GM21515 (cell line): ENCODE measurements at regions not wholly inside any gene's neighbourhood (a gene's known extent, or its start where the extent isn't known, plus 50 kb on each side); places are given as distances from the start of the nearest gene placed in this dataset.
"Not testable (repeated sequence)": the region's sequence is repeated elsewhere in the genome, so short reads cannot be mapped to it uniquely, and the experiment has no call there.

Experiments used
- ATAC-seq: cut with Tn5 transposase; IDR thresholded peaks from one replicate; pipeline ENCODE4 v1.9.1; 2021; ENCODE audit not compliant: unreplicated experiment

DNA sequence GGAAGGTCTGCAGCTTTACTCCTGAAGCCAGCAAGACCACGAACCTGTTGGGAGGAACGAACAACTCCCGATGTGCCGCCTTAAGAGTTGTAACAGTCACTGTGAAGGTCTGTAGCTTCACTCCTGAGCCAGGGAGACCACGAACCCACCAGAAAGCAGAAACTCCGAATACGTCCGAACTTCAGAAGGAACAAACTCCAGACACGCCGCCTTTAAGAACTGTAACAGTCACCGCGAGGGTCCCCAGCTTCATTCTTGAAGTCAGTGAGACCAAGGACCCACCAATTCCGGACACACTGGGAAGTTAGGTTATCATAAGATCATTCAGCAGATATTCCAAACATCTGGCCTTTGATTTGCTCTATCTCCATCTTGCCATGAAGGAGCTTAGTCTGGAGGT, 1623.0 kb downstream of the SLITRK1 start:
- no peak for ATAC-seq

DNA sequence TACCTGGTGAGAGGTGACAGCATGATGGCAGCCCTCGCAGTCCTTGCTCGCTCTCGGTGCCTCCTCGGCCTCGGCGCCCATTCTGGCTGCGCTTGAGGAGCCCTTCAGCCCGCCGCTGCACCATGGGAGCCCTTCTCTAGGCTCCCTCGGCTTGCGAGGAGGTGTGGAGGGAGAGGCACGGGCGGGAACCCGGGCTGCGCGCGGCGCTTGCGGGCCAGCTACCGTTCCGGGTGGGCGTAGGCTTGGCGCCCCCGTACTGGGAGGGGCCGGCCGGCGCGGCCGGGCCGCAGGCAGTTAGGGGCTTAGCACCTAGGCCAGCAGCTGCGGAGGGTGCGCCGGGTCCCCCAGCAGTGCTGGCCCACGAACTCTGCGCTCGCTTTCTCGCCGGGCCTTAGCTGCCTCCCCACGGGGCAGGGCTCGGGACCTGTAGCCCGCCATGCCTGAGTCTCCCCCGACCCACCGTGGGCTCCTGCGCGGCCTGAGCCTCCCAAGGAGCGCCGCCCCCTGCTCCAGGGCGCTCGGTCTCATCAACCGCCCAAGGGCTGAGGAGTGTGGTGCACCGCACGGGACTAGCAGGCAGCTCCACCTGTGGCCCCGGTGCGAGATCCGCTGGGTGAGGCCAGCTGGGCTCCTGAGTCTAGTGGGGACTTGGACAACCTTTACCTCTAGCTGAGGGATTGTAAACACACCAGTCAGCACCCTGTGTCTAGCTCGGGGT, 1624.3 kb downstream of the SLITRK1 start:
- ATAC-seq = no peak

DNA sequence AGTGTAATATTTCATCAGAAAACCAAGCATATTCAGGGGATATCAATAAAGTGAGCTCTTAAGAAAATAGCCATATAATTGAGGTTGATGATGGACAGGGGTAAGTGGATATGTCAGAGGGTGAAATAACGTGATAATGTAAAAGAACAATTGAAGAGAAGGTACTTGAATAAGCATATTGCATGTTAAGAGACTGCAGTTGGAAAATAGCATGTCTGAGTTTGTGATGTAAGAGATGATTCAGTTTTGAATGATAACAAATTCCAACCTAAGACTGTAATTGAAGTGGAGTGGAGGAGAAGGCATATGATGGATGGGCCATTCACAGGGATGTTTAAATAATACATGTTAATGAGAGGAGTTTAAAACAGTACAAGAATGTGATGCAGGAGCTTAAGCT, 1633.5 kb downstream of the SLITRK1 start:
- no peak for ATAC-seq

DNA sequence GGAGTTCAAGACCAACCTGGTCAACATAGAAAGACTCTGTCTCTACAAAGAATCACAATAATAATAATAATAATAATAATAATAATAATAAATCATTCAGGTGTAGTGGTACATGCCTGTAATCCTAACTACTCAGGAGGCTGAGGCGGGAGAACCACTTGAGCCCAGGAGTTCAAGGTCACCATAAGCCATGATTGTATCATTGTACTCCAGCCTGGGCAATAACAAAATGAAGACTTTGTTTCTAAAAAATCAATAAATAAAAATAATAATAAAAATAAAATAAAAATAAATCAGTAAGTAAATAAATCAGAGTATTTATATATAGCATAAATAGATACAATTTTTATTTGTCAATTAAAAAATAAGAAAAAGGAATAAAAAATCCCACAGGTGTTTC, 1636.4 kb downstream of the SLITRK1 start:
- no peak for ATAC-seq

DNA sequence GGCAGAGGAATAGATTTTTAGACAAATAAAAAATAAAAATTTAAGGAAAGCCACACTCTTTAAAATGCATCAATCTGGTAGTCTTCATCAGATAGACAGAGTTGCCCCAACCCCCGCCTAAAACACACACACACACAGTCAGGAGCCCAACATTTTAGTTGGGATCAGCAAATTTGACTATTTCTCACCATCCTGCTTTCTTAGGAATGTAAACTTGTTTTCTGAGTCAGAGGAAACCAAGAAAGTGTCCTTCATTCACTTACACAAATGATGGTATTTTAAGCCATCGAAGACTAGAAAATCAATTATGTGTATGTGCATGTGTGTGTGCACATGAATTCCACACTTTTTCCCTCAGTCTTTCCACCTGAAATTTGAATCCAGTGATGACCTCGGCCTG, 1657.5 kb downstream of the SLITRK1 start:
- ATAC-seq = no peak

DNA sequence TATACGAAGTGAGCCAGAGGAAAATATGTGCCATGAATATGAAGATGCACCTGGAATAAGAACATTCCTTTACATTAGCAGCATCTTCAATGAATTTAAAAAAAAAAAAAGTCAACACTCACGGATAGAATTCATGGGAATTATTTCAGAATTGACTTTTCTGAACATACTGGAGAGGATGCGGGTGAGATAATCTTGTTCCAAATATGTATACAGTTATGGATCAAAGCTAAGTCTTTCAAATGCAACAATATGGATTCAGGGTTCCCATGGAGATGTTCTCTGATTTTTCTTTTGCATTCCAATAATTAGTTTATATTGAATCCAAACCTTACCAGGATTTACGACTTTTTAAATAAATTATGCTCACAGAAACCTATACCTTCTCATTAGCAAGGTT, 1660.7 kb downstream of the SLITRK1 start:
- no peak for ATAC-seq

DNA sequence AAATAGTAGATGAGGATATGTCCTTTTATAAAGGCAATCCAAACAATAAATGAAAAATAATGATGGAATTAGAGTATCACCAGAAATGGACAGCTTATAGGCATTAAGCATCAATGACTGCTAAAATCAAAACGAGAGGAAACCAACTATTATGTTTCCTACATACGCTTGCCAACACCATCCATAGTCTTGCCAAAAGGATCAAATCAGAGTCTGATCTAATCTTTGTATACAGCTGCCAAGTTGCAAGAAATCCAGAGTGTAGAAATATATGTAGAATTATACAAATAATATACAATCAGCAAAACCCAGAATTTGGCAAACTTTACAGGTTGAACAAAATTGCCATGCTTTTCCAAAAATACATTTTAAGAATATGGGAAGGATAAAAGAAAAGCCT, 1661.6 kb downstream of the SLITRK1 start:
- ATAC-seq = no peak

DNA sequence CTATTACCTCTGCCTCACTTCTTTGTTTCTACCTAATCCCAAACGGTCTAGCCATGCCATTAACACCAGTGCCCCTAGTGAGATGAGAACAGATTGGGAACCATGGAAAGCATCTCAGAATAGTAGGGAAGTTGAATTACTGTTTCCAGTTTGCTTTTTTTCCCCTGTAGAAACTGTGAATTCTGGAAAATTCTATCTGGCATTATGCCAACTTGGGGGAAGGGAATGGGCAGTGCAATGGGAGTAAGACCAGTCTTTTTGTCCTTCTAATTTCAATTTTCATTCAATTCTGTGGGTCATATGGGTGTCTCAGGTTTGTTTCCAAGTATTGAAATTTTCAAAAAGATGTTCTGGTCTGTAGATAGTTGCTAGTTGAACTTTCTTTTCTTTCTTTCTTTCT, 1666.1 kb downstream of the SLITRK1 start:
- no peak for ATAC-seq

DNA sequence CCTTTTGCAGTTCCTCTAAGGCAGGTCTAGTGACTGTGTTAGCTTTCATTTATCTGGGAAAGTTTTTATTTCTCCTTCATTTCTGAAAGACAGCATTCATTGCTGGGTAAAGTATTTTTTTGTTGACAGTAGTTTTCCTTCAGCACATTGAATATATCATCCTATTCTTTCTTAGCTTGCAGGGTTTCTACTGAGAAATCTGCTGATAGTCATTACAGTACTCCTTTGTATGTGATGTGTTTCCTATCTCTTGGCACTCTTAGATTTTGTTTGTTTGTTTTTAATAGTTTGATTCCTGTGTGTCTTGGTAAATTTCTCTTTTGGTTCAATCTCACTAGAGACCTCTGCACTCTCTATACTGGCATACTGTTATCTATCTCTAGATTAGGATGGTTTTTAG, 1667.9 kb downstream of the SLITRK1 start:
- no peak for ATAC-seq

DNA sequence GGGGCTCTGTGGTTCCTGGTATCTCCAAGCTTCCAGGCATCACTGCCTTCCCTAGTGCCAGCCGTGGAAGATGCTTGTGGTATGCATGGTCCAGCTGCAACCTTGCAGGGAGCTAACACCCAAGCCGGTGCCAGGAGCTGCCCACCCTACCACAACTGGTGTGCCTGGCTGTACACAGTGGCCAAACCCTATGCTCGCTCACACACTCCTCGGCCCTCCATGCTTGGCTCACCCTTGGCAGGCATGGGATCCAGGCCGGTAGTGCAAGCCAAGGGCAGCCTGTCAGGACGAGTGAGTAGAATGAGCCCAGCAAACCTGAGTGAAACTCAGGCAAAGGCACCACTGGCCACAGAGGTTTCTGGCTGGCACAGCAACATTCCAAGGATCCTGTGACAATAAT, 1676.0 kb downstream of the SLITRK1 start:
- no peak for ATAC-seq

DNA sequence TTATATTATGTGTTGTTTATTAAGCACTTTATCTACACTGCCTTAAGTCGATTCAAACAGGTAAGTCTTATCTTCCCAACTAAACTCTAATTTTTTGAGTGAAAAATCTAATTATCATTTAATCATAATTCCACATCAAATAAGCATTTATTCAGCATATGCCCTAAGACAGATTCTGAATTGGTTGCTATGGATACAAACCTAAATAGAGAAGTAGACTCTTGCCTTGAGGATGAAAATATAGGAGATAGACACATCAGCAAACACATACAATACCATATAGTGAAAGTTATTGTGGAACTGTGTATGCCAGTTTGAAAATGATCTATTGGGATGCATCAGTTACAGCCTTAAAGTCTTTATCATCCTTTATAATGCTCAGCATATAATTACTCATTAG, 1679.9 kb downstream of the SLITRK1 start:
- ATAC-seq = no peak

DNA sequence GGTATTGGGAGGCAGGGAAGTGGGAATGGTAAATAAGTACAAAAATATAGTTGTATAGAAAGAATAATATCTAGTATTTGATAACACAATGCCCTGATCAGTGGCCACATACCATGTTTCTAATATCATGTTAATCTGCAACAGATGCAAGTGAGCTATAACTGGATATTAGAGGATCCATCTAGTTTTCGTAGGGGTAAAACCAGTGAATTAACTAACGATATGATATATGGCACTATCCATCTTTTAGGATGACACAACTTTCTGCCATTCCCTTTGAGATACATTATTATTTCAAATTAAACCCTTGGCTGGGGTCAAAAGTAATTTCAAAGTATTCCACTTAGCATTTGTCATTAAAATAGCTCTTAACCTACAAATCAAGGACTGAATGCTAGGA, 1686.2 kb downstream of the SLITRK1 start:
- ATAC-seq = no peak

DNA sequence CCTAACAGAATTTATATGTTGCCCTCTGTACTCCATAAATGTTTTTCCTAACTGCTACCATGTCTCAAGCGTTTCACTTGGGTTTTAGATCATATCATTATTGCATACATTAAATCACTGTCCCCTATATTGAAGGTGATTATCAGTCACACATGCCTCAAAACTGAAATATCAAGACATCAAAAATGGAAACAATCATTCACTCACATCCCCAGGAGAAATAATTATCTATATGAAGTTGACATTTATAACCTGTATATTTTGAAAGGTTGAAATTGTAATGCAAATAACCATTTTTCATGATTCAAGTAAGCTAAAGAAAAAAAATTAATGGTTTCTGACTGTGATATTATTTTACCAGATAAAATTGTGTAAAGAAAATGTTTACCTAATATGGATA, 1695.0 kb downstream of the SLITRK1 start:
- no peak for ATAC-seq

DNA sequence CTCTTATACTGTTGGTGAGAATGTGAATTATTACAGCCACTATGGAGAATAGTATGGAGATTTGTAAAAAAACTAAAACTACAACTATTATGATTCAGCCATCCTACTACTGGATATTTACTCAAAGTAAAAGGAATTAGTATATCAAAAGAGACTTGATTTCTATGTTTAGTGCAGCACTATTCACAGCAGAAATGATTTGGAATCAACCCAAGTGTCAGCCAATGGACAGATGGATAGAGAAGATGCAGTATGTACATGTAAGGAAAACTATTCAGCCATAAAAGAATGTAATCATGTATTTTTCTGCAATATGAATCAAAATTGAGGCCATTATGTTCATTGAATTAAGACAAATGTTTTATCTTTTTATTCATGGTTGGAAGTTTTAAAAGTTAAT, 1705.5 kb downstream of the SLITRK1 start:
- no peak for ATAC-seq

DNA sequence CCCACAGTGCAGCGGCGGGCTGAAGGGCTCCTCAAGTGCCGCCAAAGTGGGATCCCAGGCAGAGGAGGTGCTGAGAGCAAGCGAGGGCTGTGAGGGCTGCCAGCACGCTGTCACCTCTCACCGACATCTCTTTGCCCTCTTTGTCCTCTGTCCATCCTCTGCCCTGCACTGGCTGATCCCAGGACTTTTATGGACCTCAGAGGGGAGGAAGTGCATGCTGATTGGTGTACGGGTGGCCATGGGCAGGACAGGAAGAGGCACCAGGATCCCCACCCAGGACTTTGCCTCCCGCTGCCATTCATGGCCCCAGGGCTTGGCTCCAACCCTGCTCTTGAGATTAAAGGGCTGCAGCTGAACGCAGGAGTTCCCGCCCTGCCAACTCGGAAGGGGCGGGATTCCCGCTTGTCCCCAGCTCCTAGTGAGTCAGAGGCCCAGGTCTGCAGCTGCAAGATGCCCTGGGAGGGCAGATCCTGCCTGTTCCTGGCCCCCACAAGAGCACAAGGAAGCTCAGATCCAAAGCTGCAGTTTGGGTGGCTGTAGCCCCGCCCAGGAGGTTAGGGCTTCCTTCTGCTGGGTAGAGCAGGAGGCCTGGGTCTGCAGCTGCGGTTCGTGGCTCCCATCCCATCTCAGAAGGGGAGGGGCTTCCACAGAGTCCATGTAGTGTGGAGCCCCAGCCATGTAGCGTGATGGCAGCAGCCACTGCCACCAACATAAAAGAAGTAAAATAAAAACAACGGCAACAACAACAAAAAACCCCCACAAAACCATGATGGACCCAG, 1716.7 kb downstream of the SLITRK1 start:
- no peak for ATAC-seq

DNA sequence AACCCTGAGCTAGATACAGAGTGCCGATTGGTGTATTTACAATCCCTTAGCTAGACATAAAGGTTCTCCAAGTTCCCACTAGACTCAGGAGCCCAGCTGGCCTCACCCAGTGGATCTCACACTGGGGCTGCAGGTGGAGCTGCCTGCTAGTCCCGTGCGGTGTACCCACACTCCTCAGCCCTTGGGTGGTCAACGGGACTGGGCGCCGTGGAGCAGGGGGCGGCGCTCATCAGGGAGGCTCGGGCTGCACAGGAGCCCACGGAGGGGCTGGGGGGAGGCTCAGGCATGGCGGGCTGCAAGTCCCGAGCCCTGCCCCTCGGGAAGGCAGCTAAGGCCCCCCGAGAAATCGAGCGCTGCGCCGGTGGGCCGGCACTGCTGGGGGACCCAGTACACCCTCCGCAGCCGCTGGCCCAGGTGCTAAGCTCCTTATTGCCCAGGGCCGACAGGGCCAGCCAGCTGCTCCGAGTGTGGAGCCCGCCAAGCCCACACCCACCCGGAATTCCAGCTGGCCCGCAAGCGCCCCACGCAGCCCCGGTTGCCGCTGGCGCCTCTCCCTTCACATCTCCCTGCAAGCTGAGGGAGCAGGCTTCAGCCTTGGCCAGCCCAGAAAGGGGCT, 1717.4 kb downstream of the SLITRK1 start:
- not testable (repeated sequence) for ATAC-seq

DNA sequence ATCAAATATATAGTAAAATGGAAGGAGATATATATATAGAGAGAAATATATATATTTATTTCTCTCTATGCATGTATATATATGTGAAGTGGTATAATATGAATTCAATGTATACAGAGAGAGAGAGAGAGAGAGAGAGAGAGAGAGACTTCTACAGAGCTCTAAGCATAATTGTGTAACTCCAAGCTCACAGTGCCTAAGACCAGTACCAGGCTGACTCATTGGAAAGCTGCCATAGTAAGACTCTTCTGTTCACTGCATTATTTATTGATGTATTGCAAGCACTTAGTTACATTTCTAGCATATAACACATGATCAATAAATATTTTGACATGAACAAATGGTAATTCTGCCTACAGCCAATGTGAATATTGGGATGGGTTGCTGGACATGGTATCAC, 1734.7 kb downstream of the SLITRK1 start:
- no peak for ATAC-seq

DNA sequence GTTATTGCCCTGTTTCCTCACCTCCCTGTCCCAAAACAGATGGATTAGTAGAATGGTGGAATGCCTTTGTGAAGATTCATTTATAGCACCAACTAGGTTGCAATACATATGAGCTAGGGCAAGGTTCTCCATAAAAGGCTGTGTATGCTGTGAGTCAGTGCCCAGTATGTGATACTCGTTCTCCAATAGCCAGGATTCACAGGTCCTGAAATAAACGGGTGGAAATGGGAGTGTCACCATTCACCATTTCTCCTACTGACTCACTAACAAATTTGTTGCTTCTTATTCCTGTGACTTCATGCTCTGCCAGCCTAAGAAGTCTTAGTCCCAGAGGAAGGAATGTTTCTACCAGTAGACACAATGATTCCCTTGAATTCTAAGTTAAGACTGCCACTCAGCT, 1745.4 kb downstream of the SLITRK1 start:
- ATAC-seq = no peak

DNA sequence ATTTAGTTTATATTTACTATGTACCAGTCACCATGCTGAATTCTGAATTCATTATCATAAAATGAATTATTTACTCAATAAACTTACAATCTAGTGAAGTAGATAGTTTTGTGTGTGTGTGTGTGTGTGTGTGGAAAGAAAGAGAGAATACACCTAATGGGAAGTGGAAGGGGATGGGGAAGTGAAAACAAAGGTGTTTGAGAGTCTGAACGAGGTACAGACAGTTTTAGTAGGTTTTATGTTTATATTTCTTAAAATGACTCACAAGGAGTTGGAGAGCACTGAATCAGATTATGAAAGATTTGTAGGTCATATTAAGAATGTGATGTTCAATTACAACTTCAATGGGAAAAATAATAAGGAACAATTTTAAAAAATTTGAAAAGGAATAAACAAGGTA, 1753.0 kb downstream of the SLITRK1 start:
- no peak for ATAC-seq

DNA sequence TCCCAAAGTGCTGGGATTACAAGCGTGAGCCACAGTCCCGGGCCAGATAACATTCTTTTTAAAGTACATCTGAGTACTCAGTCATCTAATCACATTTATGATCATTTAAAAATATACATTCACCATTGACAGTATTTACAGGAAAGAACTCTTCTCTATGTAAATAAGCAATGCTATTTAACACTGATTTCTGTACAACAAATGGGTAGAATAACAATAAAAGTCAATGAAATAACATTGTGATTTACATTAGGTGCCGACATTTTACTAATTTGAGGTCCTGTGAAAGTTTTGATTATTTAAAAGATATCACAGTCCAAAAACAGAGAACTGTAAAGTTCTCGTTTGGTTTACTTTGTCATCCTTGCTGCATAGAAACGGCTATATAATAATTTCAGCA, 1763.7 kb downstream of the SLITRK1 start:
- ATAC-seq = no peak

DNA sequence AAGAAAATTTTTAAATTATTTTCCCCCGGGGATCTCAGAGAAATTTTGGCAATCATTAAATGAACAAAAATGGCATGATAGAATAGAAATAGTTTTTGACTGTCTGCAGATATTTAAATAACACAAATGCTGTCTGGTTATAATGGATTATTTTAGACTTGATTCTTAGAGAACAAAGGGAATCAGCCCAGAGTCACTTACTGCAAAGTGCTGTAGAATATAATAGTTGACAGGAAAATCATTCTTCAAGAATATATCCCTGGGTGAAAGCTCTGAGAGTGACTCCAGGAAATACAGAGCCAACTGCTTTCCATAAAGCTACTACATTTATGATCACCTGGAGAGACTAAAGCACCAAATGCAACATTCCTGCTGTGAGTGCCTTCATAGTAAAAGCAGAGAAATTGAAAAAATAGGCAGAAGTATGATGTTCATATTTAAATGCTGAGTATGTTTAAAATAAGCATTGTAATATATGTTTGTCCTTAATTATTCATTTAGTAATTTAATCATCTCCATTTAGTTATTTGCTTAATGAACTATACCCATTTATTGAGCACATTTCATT, 1765.8 kb downstream of the SLITRK1 start:
- no peak for ATAC-seq

DNA sequence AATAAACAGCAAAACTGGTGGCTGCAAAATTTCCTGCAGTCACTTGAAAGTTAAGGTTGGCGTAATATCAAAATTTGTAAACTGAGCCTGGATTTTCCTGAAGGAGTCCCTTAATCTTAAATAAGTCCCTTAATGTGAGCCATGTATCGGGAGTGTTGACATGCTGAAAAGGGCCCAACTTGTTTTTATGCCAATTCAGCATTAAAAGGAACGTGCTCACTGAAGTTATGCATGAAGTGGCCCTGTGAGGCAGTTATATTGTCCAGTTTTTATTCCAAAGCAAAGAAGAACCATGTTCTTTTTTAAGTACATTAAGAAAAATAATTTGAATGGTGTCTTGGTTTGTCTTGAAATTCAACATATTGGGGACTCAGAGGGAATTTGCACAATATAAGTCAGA, 1766.9 kb downstream of the SLITRK1 start:
- ATAC-seq = no peak
